GM19467 (cell line): ENCODE measurements at regions not wholly inside any gene's neighbourhood (a gene's known extent, or its start where the extent isn't known, plus 50 kb on each side); places are given as distances from the start of the nearest gene placed in this dataset.
A peak's percentile ranks its signal among the peaks of the same experiment; 100 is the strongest.

ENCODE experiments used
- ATAC-seq: cut with Tn5 transposase; IDR thresholded peaks from one replicate; pipeline ENCODE4 v1.9.1; 2021; ENCODE audit warnings: mild to moderate bottlenecking, moderate library complexity; ENCODE audit not compliant: unreplicated experiment

DNA sequence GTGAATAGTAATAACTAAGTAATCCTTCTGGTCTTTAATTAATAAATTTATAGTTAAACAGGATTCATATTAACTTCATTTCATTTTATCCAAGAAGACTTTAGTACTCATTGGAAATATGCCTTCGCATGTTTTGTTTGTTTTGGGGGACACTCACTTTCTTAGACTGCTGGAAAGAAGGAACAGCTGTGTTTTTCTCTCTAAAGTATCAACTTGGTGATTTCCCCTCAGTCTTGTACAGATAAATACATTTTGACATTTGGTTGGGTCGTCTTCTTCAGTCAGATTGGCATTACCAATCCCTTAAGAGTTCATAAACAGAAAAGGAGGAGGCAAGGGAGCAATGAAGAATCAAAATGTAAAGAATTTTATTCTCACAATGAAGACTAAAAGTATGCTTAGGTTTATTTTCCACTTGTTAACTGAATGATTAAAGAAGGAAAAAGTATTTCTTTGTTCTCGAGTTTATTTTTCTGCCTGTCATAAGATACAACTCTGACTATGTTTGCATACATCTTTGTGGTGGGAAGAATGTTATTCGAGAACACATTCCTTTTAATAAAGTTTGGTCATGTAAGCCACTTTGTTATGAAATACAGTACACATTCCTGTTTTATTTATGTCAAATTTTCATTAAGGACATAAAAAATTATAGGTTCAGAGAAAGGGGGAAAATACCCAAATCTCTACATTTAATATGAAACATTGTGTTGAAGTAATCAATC lies 140.2 kb downstream of the GMNC start:
- ATAC-seq, result no peak

DNA sequence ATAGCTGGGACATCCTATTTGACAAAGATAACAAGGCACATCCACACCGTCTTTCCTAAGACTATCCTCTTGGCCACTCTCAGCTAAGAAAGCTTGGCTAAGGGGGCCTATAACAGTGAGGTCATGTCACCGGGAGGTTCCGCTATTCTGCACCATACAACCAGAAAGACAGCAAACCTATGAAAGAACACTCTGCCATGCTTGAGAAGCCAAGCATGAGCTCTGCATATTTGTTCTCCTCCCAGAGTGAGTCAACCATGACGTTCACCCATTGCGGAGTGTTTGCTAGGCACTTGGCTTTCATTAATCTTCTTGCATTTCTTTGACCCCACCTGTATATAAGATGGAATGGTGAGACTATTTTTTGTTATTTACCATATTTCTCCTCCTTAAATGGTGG lies 141.2 kb downstream of the GMNC start:
- ATAC-seq, result peak; percentile 97

DNA sequence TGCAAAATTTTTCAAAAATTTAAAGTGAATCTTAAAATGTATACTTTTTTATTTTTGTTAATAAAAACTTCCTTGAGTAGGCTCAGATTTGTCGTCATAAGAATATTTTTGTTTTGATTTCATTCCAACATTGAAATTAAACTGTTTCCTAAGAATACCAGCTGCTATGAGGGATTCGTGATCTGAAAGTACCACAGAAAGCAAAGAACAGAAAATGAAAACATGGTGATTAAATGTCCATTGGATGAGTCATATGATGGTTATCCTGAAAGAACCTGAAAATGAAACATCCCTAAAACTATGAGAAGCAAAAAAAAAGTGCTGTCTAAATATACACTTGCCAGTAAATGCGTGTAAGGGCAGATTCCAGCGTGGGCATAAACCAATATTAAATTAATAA lies 143.8 kb downstream of the GMNC start:
- ATAC-seq, result no peak

DNA sequence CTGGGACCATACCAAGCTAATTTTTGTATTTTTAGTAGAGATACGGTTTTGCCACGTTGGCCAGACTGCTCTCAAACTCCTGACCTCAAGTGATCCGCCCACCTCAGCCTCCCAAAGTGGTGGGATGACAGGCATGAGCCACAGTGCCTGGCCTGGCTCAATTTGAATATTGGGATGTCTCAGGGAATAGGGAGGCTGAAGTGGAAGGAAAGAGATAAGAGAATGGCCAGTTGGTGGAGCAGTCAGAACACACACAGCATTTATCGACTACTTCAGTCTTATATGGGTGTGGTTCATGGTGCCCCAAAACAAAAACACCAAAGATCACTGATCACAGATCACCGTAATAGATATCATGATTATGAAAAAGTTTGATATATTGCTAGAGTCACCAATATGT lies 144.4 kb downstream of the GMNC start:
- no peak for ATAC-seq

DNA sequence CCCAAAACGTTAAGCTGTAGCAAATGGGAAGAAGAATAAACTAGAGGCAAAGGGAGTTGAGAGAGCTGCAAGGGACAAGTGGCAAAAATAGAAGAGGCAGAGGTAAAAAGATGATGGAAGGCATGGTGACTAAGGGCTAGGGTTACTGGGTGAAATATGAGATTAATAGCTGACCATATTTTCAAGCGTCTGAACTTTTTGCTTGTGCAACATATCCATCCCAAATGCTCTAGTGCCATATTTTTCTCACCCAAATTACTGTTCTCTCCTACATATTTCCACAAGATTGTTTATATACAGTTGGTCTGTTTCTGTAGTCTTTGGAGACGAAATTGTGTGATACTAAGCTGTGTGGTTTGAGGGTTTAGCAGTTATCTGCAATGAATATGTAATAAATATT lies 145.5 kb downstream of the GMNC start:
- no peak for ATAC-seq

DNA sequence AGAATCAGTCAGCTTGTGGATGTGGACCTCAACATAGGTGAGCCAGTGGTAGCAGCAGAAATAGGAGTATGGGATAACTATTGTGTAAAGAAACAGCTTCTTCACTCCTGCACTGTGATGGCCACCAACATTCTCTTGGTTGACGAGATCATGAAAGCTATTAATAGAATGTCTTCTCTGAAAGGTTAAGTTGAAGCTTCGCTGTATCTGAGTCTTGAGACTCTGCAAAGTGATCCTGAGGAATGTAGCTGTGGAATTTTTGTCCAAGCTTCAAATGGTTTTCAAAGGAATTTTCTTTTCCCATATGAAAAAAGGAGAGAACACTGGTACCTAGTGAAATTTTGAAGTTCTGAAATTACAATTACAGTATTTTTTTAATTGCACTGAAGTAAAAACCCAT lies 146.3 kb downstream of the GMNC start:
- ATAC-seq, result no peak

DNA sequence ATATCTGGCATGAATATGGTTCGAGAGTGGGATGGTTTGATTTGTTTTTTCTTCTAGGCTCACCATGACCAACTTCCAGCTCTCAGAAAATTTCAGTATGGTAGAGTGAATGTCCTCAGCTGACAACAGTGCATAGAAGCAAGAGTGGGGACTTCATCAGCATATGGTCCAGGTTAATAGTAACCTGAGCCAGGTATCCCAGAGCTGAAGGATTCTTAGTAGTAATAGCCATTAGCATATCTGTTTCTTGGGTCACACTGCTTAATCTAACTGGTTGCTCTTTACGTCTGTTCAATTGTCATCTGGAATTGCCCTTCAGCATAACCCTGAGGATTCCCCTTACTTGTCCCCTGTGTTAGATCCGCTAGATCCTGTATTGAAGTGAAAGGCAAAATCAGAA lies 151.8 kb downstream of the GMNC start:
- ATAC-seq, result no peak

DNA sequence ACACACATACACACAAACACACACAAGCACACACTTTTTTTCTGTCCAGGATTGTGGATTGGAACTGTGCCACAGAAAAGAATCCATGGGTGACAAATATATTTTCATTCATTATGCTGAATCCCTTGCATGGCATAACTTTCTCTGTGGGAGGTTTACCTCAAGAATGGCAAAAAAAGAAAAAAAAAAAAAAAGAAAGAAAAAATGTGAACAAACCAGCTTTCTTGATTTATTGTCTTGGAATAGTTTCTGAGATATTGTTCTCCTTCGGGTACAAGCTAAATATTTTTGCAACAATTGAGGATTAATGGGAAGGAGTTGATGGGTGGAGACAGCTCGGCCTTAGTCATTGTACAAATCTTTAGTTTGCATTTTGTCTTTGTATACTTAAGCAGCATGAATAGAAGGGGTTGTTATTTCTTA lies 153.1 kb downstream of the GMNC start:
- no peak for ATAC-seq
